ENCODE measurements at regions not wholly inside any gene's neighbourhood (a gene's known extent, or its start where the extent isn't known, plus 50 kb on each side); places are given as distances from the start of the nearest gene placed in this dataset.

GRCh38 chr11:123246749-123247495 is 51.9 kb upstream of the CLMP start:
- ATAC-seq: peak; percentile 92
- intact Hi-C loops (cut with DNase I, micrococcal nuclease): no loop called here
- DNase-seq: peak; percentile 63 to 85

DNA sequence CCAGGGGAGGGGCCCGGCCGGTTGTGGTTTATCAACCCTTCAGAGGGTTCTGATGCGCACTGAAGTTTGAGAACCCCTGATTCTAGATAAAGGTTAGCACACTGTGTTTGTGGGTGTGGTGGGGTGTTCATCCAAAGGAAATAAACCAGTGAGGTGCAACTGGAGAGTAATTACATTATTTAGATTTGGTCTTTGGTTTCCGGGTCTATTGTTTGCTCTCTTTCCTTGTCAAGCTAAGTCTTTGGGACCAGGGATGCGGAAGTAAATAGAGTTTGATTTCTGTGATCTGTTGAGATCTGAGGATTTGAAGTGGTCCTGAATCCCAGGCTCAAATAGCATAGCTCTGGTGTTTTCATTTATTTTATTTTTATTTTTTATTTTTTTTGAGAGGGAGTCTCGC is 50.5 kb upstream of the CLMP start:
- ATAC-seq: peak; percentile 77
- intact Hi-C loops (cut with DNase I, micrococcal nuclease): no loop called here
- no peak for DNase-seq

Data from left colon (tissue), 2 donors.